ENCODE measurements at regions not wholly inside any gene's neighbourhood (a gene's known extent, or its start where the extent isn't known, plus 50 kb on each side); places are given as distances from the start of the nearest gene placed in this dataset.
"Not testable (repeated sequence)": the region's sequence is repeated elsewhere in the genome, so short reads cannot be mapped to it uniquely, and the experiment has no call there.

DNA sequence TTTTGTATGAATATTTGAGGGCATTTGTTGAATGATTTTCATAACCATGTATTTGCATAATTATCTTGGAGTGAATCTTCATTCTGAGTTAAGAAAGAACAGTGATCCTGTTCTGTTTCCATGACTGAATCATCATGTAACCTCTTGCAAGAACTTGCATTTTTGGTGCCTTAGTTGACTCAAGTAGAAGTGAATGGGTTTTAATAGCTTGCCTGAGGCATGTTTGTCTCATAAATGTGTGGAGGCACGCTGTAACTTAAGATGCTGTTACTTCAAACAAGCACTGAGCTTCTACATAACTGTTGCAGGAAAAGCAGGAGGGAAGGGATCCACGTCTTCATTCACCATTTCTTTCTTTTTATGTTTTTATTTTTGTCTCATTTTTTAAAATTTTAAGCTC lies 1338.6 kb downstream of the KHDRBS2 start:
- DNase-seq (ENCODE audit: low read depth, low spot score); H3K27me3 ChIP-seq (ENCODE audit: control insufficient read depth, insufficient read depth, low read length); H3K4me1 ChIP-seq (ENCODE audit: control insufficient read depth, insufficient read depth, low read length); H3K4me3 ChIP-seq (ENCODE audit: low read depth in 2 of 2, low read length in 2 of 2); in situ Hi-C loops (cut with HindIII; ENCODE audit: low pct_unique_long_range_greater_than_20kb, low sequenced_read_pairs); ATAC-seq; H3K27ac ChIP-seq (ENCODE audit: low read length); BruUV-seq (replicated peaks); H3K36me3 ChIP-seq (ENCODE audit: control insufficient read depth, insufficient read depth, low read length); POLR2A ChIA-PET; H3K9me3 ChIP-seq (ENCODE audit: control insufficient read depth, insufficient read depth, low read depth, low read length); CTCF ChIA-PET; intact Hi-C loops (cut with micrococcal nuclease; ENCODE audit: unreplicated experiment): not testable (repeated sequence)

DNA sequence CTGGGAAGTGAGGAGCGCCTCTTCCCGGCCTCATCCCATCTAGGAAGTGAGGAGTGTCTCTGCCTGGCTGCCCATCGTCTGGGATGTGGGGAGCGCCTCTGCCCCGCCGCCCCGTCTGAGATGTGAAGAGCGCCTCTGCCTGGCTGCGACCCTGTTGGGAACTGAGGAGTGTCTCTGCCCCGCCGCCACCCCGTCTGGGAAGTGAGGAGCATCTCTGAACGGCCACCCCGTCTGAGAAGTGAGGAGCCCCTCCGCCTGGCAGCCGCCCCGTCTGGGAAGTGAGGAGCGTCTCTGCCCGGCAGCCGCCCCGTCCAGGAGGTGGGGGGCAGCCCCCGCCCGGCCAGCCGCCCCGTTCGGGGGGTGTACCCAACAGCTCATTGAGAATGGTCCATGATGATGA lies 1341.2 kb downstream of the KHDRBS2 start:
- intact Hi-C loops (cut with micrococcal nuclease; ENCODE audit: unreplicated experiment); in situ Hi-C loops (cut with HindIII; ENCODE audit: low pct_unique_long_range_greater_than_20kb, low sequenced_read_pairs); BruUV-seq (replicated peaks): not testable (repeated sequence)

DNA sequence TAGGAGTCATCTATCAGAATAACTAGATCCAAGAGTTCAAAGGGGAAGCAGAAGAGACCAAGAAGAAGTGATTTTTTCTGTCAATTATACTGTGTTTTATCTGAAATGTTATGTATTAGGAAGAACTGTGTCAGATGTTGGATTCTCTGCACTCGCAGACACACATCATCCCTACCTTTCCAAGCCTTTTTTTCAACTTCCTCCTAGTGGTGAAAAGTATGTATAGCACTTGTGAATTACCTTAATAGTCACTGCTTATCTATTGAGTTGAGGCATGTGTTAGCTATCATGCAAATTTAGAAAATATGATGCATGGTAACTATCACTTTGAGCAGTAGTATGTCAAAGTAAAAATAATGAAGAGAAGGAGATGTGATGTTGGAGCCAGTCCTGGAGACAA lies 1350.1 kb downstream of the KHDRBS2 start:
- intact Hi-C loops (cut with micrococcal nuclease; ENCODE audit: unreplicated experiment); CTCF ChIA-PET; in situ Hi-C loops (cut with HindIII; ENCODE audit: low pct_unique_long_range_greater_than_20kb, low sequenced_read_pairs); H3K9me3 ChIP-seq (ENCODE audit: control insufficient read depth, insufficient read depth, low read depth, low read length); ATAC-seq; H3K27ac ChIP-seq (ENCODE audit: low read length); POLR2A ChIA-PET; BruUV-seq (replicated peaks); H3K4me3 ChIP-seq (ENCODE audit: low read depth in 2 of 2, low read length in 2 of 2); DNase-seq (ENCODE audit: low read depth, low spot score); H3K36me3 ChIP-seq (ENCODE audit: control insufficient read depth, insufficient read depth, low read length); H3K4me1 ChIP-seq (ENCODE audit: control insufficient read depth, insufficient read depth, low read length); H3K27me3 ChIP-seq (ENCODE audit: control insufficient read depth, insufficient read depth, low read length): not testable (repeated sequence)

More for the DNA sequence above, 1341.2 kb downstream of the KHDRBS2 start:
- H3K36me3 ChIP-seq (ENCODE audit: control insufficient read depth, insufficient read depth, low read length); POLR2A ChIA-PET; CTCF ChIA-PET; H3K27me3 ChIP-seq (ENCODE audit: control insufficient read depth, insufficient read depth, low read length); H3K9me3 ChIP-seq (ENCODE audit: control insufficient read depth, insufficient read depth, low read depth, low read length); H3K27ac ChIP-seq (ENCODE audit: low read length); ATAC-seq; DNase-seq (ENCODE audit: low read depth, low spot score); H3K4me3 ChIP-seq (ENCODE audit: low read depth in 2 of 2, low read length in 2 of 2); H3K4me1 ChIP-seq (ENCODE audit: control insufficient read depth, insufficient read depth, low read length): not testable (repeated sequence)

DNA sequence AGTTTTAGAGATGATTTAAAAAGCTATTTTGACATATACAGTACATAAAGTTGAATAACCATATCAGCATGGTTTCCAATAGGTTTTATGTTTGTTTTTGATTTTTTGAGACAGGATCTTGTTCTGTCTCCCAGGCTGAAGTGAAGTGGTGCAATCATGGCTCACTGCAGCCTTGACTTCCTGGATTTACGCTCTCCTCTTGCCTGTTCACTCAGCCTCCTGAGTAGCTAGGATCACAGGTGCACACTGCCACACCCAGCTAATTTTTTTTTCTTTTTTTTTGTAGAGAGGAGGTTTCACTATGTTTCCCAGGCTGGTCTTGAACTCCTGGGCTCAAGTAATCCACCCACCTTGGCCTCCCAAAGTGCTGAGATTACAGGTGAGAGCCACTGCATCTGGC lies 1366.4 kb downstream of the KHDRBS2 start:
- H3K4me1 ChIP-seq (ENCODE audit: control insufficient read depth, insufficient read depth, low read length); DNase-seq (ENCODE audit: low read depth, low spot score); H3K36me3 ChIP-seq (ENCODE audit: control insufficient read depth, insufficient read depth, low read length); H3K9me3 ChIP-seq (ENCODE audit: control insufficient read depth, insufficient read depth, low read depth, low read length); BruUV-seq (replicated peaks); H3K27ac ChIP-seq (ENCODE audit: low read length); H3K4me3 ChIP-seq (ENCODE audit: low read depth in 2 of 2, low read length in 2 of 2); intact Hi-C loops (cut with micrococcal nuclease; ENCODE audit: unreplicated experiment); in situ Hi-C loops (cut with HindIII; ENCODE audit: low pct_unique_long_range_greater_than_20kb, low sequenced_read_pairs); ATAC-seq; H3K27me3 ChIP-seq (ENCODE audit: control insufficient read depth, insufficient read depth, low read length); CTCF ChIA-PET; POLR2A ChIA-PET: not testable (repeated sequence)

DNA sequence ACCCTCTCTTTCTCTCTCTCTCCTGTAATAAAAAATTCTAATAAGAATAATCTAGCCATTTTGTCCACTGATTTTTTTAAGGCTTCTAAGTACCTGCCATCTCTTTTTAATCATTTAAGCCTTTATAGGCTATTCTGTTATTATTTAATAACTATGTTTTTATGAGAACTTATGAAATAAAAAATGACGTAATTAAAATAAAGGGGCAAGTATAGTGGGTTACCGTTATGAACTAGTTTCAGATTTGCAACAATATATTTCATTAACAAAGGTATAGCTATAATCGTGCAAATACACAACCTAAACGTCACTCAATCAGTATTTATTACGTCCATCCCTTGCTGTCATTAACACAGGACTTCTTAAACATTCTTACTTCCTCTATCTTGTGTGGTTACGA lies 1382.2 kb downstream of the KHDRBS2 start:
- H3K4me3 ChIP-seq (ENCODE audit: low read depth in 2 of 2, low read length in 2 of 2); H3K27ac ChIP-seq (ENCODE audit: low read length); POLR2A ChIA-PET; H3K9me3 ChIP-seq (ENCODE audit: control insufficient read depth, insufficient read depth, low read depth, low read length); H3K27me3 ChIP-seq (ENCODE audit: control insufficient read depth, insufficient read depth, low read length); CTCF ChIA-PET; DNase-seq (ENCODE audit: low read depth, low spot score); ATAC-seq; BruUV-seq (replicated peaks); intact Hi-C loops (cut with micrococcal nuclease; ENCODE audit: unreplicated experiment); H3K4me1 ChIP-seq (ENCODE audit: control insufficient read depth, insufficient read depth, low read length); in situ Hi-C loops (cut with HindIII; ENCODE audit: low pct_unique_long_range_greater_than_20kb, low sequenced_read_pairs); H3K36me3 ChIP-seq (ENCODE audit: control insufficient read depth, insufficient read depth, low read length): not testable (repeated sequence)

DNA sequence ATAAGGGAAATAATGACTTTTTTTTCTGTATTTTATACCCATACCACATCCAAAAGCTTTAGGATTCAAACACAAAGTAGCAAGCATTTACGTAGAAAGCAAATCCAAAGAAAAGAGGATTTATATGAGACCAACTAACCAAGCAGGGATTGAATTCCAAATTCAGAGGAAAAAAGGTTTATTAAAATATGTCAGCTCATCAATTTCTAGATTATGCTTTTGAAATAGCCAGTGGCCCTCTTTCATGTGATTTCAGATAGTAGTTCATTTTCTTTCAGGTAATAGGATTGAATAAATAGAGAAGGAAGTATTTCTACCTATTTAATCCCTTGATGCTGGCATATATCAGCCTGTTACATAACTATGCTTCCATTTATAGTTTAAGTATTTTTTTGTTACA lies 1392.7 kb downstream of the KHDRBS2 start:
- in situ Hi-C loops (cut with HindIII; ENCODE audit: low pct_unique_long_range_greater_than_20kb, low sequenced_read_pairs); BruUV-seq (replicated peaks): not testable (repeated sequence)

More for the DNA sequence above, 1392.7 kb downstream of the KHDRBS2 start:
- H3K9me3 ChIP-seq (ENCODE audit: control insufficient read depth, insufficient read depth, low read depth, low read length); H3K27ac ChIP-seq (ENCODE audit: low read length); intact Hi-C loops (cut with micrococcal nuclease; ENCODE audit: unreplicated experiment); H3K27me3 ChIP-seq (ENCODE audit: control insufficient read depth, insufficient read depth, low read length); H3K4me3 ChIP-seq (ENCODE audit: low read depth in 2 of 2, low read length in 2 of 2); H3K4me1 ChIP-seq (ENCODE audit: control insufficient read depth, insufficient read depth, low read length); ATAC-seq; CTCF ChIA-PET; POLR2A ChIA-PET; DNase-seq (ENCODE audit: low read depth, low spot score); H3K36me3 ChIP-seq (ENCODE audit: control insufficient read depth, insufficient read depth, low read length): not testable (repeated sequence)
